IMR-90 (cell line): ENCODE measurements at regions not wholly inside any gene's neighbourhood (a gene's known extent, or its start where the extent isn't known, plus 50 kb on each side); places are given as distances from the start of the nearest gene placed in this dataset.

Experiments
- ATAC-seq: fragments of 200-7000 bp; cut with Tn5 transposase; 2 replicates; pipeline ENCODE4 v1.9.1; 2020; ENCODE audit warnings: low read depth, mild to moderate bottlenecking, moderate library complexity
- BruUV-seq: library from RNA; stranded (reverse); fragments of 400-500 nt; replicated peaks from 2 replicates; lab custom pipeline; 2021; lab: Mats Ljungman, UMichigan
- CTCF ChIA-PET: fragments of 300-600 bp; formaldehyde crosslinking; extraction: SDS; loops from one replicate; lab custom pipeline; 2021; ENCODE audit warnings: antibody characterized with exemption; lab: Yijun Ruan, JAX
- POLR2A ChIA-PET: fragments of 300-600 bp; sonication (Branson Sonifier 250); formaldehyde crosslinking; loops from one replicate; lab custom pipeline; 2022; ENCODE audit warnings: antibody characterized with exemption; ENCODE audit not compliant: unreplicated experiment; lab: Charles Lee
- DNase-seq: peaks from one replicate; pipeline ENCODE4 v3.0.0; 2013
- H2AFZ ChIP-seq: replicated peaks from 2 replicates; pipeline ENCODE3; 2013; ENCODE audit warnings: low read length, mild to moderate bottlenecking; ENCODE audit not compliant: poor library complexity
- H2AK5ac ChIP-seq: 2 replicates; pipeline ENCODE4 v1.6.1; 2013; ENCODE audit warnings: low read depth, low read length, inconsistent platforms
- H2AK9ac ChIP-seq: replicated peaks from 2 replicates; pipeline ENCODE3; 2013; ENCODE audit warnings: mild to moderate bottlenecking, low read depth, low read length, moderate library complexity; ENCODE audit not compliant: poor library complexity
- H2BK120ac ChIP-seq: 2 replicates; pipeline ENCODE4 v1.6.1; 2013; ENCODE audit warnings: low read depth, low read length, inconsistent platforms
- H2BK15ac ChIP-seq: 3 replicates; pipeline ENCODE4 v1.6.1; 2013; ENCODE audit warnings: low read depth, low read length, inconsistent platforms
- H2BK20ac ChIP-seq: 2 replicates; pipeline ENCODE4 v1.6.1; 2013; ENCODE audit warnings: low read depth, mild to moderate bottlenecking, inconsistent platforms, low read length, moderate library complexity
- H2BK5ac ChIP-seq: 2 replicates; pipeline ENCODE4 v1.6.1; 2013; ENCODE audit warnings: mild to moderate bottlenecking, low read depth, low read length, inconsistent platforms; ENCODE audit not compliant: poor library complexity, severe bottlenecking
- H3K14ac ChIP-seq: replicated peaks from 2 replicates; pipeline ENCODE4 v1.6.1; 2013; ENCODE audit warnings: low read depth, low read length, inconsistent platforms
- H3K18ac ChIP-seq: 2 replicates; pipeline ENCODE4 v1.6.1; 2013; ENCODE audit warnings: low read depth, low read length, control low read depth
- H3K23ac ChIP-seq: 2 replicates; pipeline ENCODE4 v1.6.1; 2013; ENCODE audit warnings: low read depth, low read length, inconsistent platforms
- H3K27ac ChIP-seq: 2 replicates; pipeline ENCODE4 v1.5.1; 2013; ENCODE audit warnings: mild to moderate bottlenecking, control low read depth, low read length; ENCODE audit not compliant: insufficient read depth
- H3K27me3 ChIP-seq: 2 replicates; pipeline ENCODE4 v1.6.1; 2013; ENCODE audit warnings: low read length; ENCODE audit not compliant: control insufficient read depth, insufficient read depth
- H3K36me3 ChIP-seq: 2 replicates; pipeline ENCODE4 v1.6.1; 2013; ENCODE audit warnings: low read length, mixed read lengths; ENCODE audit not compliant: control insufficient read depth, insufficient read depth
- H3K4ac ChIP-seq: 2 replicates; pipeline ENCODE4 v1.6.1; 2013; ENCODE audit warnings: low read depth, low read length, inconsistent platforms
- H3K4me1 ChIP-seq: 2 replicates; pipeline ENCODE4 v1.6.1; 2013; ENCODE audit warnings: low read length, mixed read lengths; ENCODE audit not compliant: control insufficient read depth, insufficient read depth
- H3K4me2 ChIP-seq: 2 replicates; pipeline ENCODE4 v1.6.1; 2013; ENCODE audit warnings: low read depth, mild to moderate bottlenecking, control low read depth, low read length, moderate library complexity
- H3K4me3 ChIP-seq: 2 replicates; pipeline ENCODE4 v1.5.1; 2013; ENCODE audit warnings: low read depth, mild to moderate bottlenecking, control low read depth, low read length, moderate library complexity; ENCODE audit not compliant: insufficient read depth
- H3K56ac ChIP-seq: 2 replicates; pipeline ENCODE4 v1.6.1; 2013; ENCODE audit warnings: low read length, inconsistent platforms; ENCODE audit not compliant: insufficient read depth; ENCODE audit errors: extremely low read depth
- H3K79me1 ChIP-seq, 2 experiments: 2 replicates each; pipeline ENCODE4 v1.6.1; 2013; ENCODE audit warnings: low read length in 2 of 2, inconsistent platforms in 1 of 2, low read depth in 1 of 2
- H3K9ac ChIP-seq: 2 replicates; pipeline ENCODE4 v1.6.1; 2013; ENCODE audit warnings: low read depth, low read length, control low read depth
- H3K9me1 ChIP-seq: 2 replicates; pipeline ENCODE4 v1.6.1; 2013; ENCODE audit warnings: low read length, inconsistent platforms; ENCODE audit not compliant: insufficient read depth
- H3K9me3 ChIP-seq: 2 replicates; pipeline ENCODE4 v1.6.1; 2013; ENCODE audit warnings: low read length; ENCODE audit not compliant: control insufficient read depth, insufficient read depth
- H4K20me1 ChIP-seq: 2 replicates; pipeline ENCODE4 v1.6.1; 2013; ENCODE audit warnings: low read length, inconsistent platforms; ENCODE audit not compliant: insufficient read depth
- H4K5ac ChIP-seq: 2 replicates; pipeline ENCODE4 v1.6.1; 2013; ENCODE audit warnings: mild to moderate bottlenecking, low read depth, low read length, control low read depth
- H4K8ac ChIP-seq, 2 experiments: 2 replicates each; pipeline ENCODE4 v1.6.1; 2013; ENCODE audit warnings: low read depth in 2 of 2, low read length in 2 of 2, control low read depth in 1 of 2, inconsistent platforms in 1 of 2
- H4K91ac ChIP-seq: 2 replicates; pipeline ENCODE4 v1.6.1; 2013; ENCODE audit warnings: low read depth, low read length, inconsistent platforms; ENCODE audit not compliant: insufficient read depth
- MAZ ChIP-seq: IDR thresholded peaks from 2 replicates; pipeline ENCODE4 v1.6.1; 2012; ENCODE audit warnings: low read depth, mild to moderate bottlenecking, low read length, improper control_type of control experiment, moderate library complexity, borderline replicate concordance
- NFE2L2 ChIP-seq: fragments of 150-350 bp; IDR thresholded peaks from 2 replicates; pipeline ENCODE4 v1.6.1; 2016; ENCODE audit warnings: low read depth, mild to moderate bottlenecking, low read length
- RCOR1 ChIP-seq: IDR thresholded peaks from 2 replicates; pipeline ENCODE4 v1.6.1; 2012; ENCODE audit warnings: mild to moderate bottlenecking, low read length, improper control_type of control experiment; ENCODE audit not compliant: insufficient replicate concordance
- SMC3 ChIP-seq: fragments of 150-350 bp; IDR thresholded peaks from 2 replicates; pipeline ENCODE4 v1.6.1; 2016; ENCODE audit warnings: low read depth, mild to moderate bottlenecking, antibody characterized with exemption, low read length, moderate library complexity
- WGBS, 2 experiments: methylation state at CpG; one replicate each; pipeline versions ENCODE4 v1.1.5 to v1.1.7; 2013; ENCODE audit warnings: missing lambda C conversion rate in 2 of 2; ENCODE audit not compliant: insufficient read length in 1 of 2; ENCODE audit errors: extremely low coverage in 2 of 2; 5-methylcytosine and 5-hydroxymethylcytosine counted together
- dilution Hi-C: fragments of 300-500 bp; cut with HindIII; formaldehyde crosslinking; loops from one replicate; pipeline ENCODE4 v1.14.3; 2018; ENCODE audit warnings: low sequenced_read_pairs; ENCODE audit not compliant: unreplicated experiment
- in situ Hi-C: fragments of 300-500 bp; cut with MboI; formaldehyde crosslinking; loops from 3 replicates; pipeline ENCODE4 v1.14.3; 2019; ENCODE audit warnings: low sequenced_read_pairs, inconsistent platforms, mixed read lengths
- intact Hi-C: fragments of 100-400 bp; cut with micrococcal nuclease; formaldehyde crosslinking; loops from 2 replicates; pipeline ENCODE4 v1.10.0; 2022
- TF ChIP-seq, protein P1 (sequence below): fragments of 150-350 bp; IDR thresholded peaks from 2 replicates; pipeline ENCODE4 v1.6.1; 2017; ENCODE audit warnings: mild to moderate bottlenecking, antibody characterized with exemption, low read length, low read depth

DNA sequence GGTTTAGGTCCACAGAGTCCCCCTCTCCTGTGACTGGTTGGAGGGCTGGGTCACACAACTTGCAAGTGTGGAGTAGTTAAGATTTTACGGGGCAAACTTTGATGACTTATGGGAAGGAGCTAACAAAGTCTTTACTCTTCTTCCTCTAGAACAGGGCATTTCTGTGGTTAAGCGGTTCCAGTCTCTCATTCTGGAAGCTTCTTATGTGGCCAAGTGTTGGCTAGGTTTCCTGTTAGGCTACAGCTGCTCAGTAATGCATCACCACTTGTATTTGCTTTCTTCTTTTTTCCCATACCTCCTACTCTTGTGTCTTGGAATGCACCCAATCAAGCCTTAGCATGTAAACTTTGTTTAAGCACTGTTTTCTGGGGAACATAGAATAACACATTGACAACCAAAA lies 100.6 kb upstream of the PLAAT1 start:
- H3K79me1 ChIP-seq: no peaks in the 10 kb centered on the region
- in situ Hi-C loops: no loop called here
- no peak overlapping the region for H3K18ac ChIP-seq
- H2BK120ac ChIP-seq: no peak overlapping the region
- no peak overlapping the region for H4K8ac ChIP-seq
- DNase-seq (no peak), ATAC-seq (no peak)
- no peaks in the 10 kb centered on the region for H3K9me3 ChIP-seq
- ChIA-PET POLR2A (no interaction called here), CTCF (no interaction called here)
- H4K5ac ChIP-seq: no peak overlapping the region
- H2AFZ ChIP-seq: no peak overlapping the region
- no peak overlapping the region for H2AK5ac ChIP-seq
- dilution Hi-C loops: no loop called here
- no peak overlapping the region for H3K14ac ChIP-seq
- BruUV-seq: no TSS peak
- H3K9me1 ChIP-seq: no peaks in the 10 kb centered on the region
- H3K56ac ChIP-seq: no peak overlapping the region
- H3K27ac ChIP-seq: no peak overlapping the region
- no peaks in the 10 kb centered on the region for H3K4me1 ChIP-seq
- H2AK9ac ChIP-seq: no peak overlapping the region
- no peak overlapping the region for H3K23ac ChIP-seq
- H3K36me3 ChIP-seq: no peaks in the 10 kb centered on the region
- H2BK5ac ChIP-seq: no peak overlapping the region
- TF ChIP-seq, protein P1, sequence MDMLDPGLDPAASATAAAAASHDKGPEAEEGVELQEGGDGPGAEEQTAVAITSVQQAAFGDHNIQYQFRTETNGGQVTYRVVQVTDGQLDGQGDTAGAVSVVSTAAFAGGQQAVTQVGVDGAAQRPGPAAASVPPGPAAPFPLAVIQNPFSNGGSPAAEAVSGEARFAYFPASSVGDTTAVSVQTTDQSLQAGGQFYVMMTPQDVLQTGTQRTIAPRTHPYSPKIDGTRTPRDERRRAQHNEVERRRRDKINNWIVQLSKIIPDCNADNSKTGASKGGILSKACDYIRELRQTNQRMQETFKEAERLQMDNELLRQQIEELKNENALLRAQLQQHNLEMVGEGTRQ: no peak
- TF ChIP-seq RCOR1: no peak
- TF ChIP-seq MAZ: no peak
- no peak for TF ChIP-seq SMC3
- TF ChIP-seq NFE2L2: no peak
- H3K4me2 ChIP-seq: no peak overlapping the region
- no peak overlapping the region for H4K91ac ChIP-seq
- no peak overlapping the region for H2BK15ac ChIP-seq
- no peak overlapping the region for H3K4me3 ChIP-seq
- H3K9ac ChIP-seq: no peak overlapping the region
- intact Hi-C loops: no loop called here
- WGBS, 2 experiments: no CpG with 5 or more reads among the region's 2 CpGs
- no peaks in the 10 kb centered on the region for H4K20me1 ChIP-seq
- no peak overlapping the region for H3K4ac ChIP-seq
- H3K27me3 ChIP-seq: no peaks in the 10 kb centered on the region
- H2BK20ac ChIP-seq: no peak overlapping the region
